Fibroblast of the aortic adventitia (primary cell): ENCODE measurements at regions not wholly inside any gene's neighbourhood (a gene's known extent, or its start where the extent isn't known, plus 50 kb on each side); places are given as distances from the start of the nearest gene placed in this dataset.

Source experiments
- DNase-seq: peaks from one replicate; pipeline ENCODE4 v3.0.0-alpha.2; 2010; ENCODE audit warnings: low read depth
- H3K4me3 ChIP-seq: 2 replicates; pipeline ENCODE4 v1.5.1; 2011; ENCODE audit warnings: low read depth, mild to moderate bottlenecking, control low read depth, low read length, moderate library complexity
- CTCF ChIP-seq: IDR thresholded peaks from 2 replicates; pipeline ENCODE4 v1.5.1; 2011; ENCODE audit warnings: mild to moderate bottlenecking, low read length, control low read depth, inconsistent platforms; ENCODE audit not compliant: insufficient read depth

- no peak overlapping the region for H3K4me3 ChIP-seq
- no peak for TF ChIP-seq CTCF
- no peak for DNase-seq
These were observed 312.1 kb downstream of the TFAP2C start for GRCh38 chr20:56941101-56941686.

GRCh38 chr20:56943946-56944945, 315.1 kb downstream of the TFAP2C start:
- no peak for TF ChIP-seq CTCF
- H3K4me3 ChIP-seq: no peak overlapping the region
- DNase-seq: no peak

GRCh38 chr20:56945057-56945456, 316.0 kb downstream of the TFAP2C start:
- no peak overlapping the region for H3K4me3 ChIP-seq
- TF ChIP-seq CTCF: no peak
- no peak for DNase-seq

GRCh38 chr20:56945901-56946300, 316.8 kb downstream of the TFAP2C start:
- DNase-seq: no peak
- no peak for TF ChIP-seq CTCF
- H3K4me3 ChIP-seq: no peak overlapping the region

- H3K4me3 ChIP-seq: no peak overlapping the region
- TF ChIP-seq CTCF: no peak
These were observed 317.1 kb downstream of the BMP7 start for GRCh38 chr20:56949318-56949717.

GRCh38 chr20:56952258-56953047, 314.0 kb downstream of the BMP7 start:
- no peak for DNase-seq
- TF ChIP-seq CTCF: no peak
- no peak overlapping the region for H3K4me3 ChIP-seq

More at GRCh38 chr20:56949318-56949717, 317.1 kb downstream of the BMP7 start:
- DNase-seq: no peak
